GM23248 (cell line): ENCODE measurements at regions not wholly inside any gene's neighbourhood (a gene's known extent, or its start where the extent isn't known, plus 50 kb on each side); places are given as distances from the start of the nearest gene placed in this dataset.

Experiments
- EZH2 ChIP-seq: fragments of 200-600 bp; sonication (generic); IDR thresholded peaks from 2 replicates; pipeline ENCODE4 v1.6.1; 2018; ENCODE audit warnings: antibody characterized with exemption, mild to moderate bottlenecking; ENCODE audit not compliant: insufficient read depth, poor library complexity, severe bottlenecking
- EZH2phosphoT487 ChIP-seq: fragments of 200-600 bp; sonication (generic); IDR thresholded peaks from 2 replicates; pipeline ENCODE4 v1.6.1; 2018; ENCODE audit warnings: antibody characterized with exemption, moderate library complexity, mild to moderate bottlenecking, low read depth; ENCODE audit not compliant: insufficient read depth

GRCh38 chr12:102631274-102631673 lies 150.9 kb upstream of the IGF1 start:
- no peak for TF ChIP-seq EZH2phosphoT487
- TF ChIP-seq EZH2: no peak
